ENCODE measurements at regions not wholly inside any gene's neighbourhood (a gene's known extent, or its start where the extent isn't known, plus 50 kb on each side); places are given as distances from the start of the nearest gene placed in this dataset.

- H3K27me3 ChIP-seq (ENCODE audit: low read length): no peaks in the 10 kb centered on the region
- no peak overlapping the region for H3K9ac ChIP-seq (ENCODE audit: low read length)
- H2AFZ ChIP-seq (ENCODE audit: low read depth, low read length, severe bottlenecking): no peak overlapping the region
- TF ChIP-seq CTCF (IDR thresholded peaks at IDR 0.05; ENCODE audit: insufficient read depth, low read length, poor library complexity, severe bottlenecking) (no peak), EZH2phosphoT487 (conservative IDR thresholded peaks at IDR 0.05; ENCODE audit: low read length) (no peak)
- no peaks in the 10 kb centered on the region for H3F3A ChIP-seq (ENCODE audit: insufficient read depth)
- H4K20me1 ChIP-seq (ENCODE audit: low read depth, low read length): no peaks in the 10 kb centered on the region
- no peak overlapping the region for H3K4me2 ChIP-seq (ENCODE audit: low read depth, low read length, poor library complexity, severe bottlenecking)
- H3K36me3 ChIP-seq (ENCODE audit: low read length): no peaks in the 10 kb centered on the region
- no peaks in the 10 kb centered on the region for H3K79me2 ChIP-seq (ENCODE audit: insufficient read depth, low read length)
- H3K27ac ChIP-seq (ENCODE audit: low read depth, low read length): no peak overlapping the region
- no peak overlapping the region for H3K4me3 ChIP-seq (ENCODE audit: insufficient read depth, low read length, poor library complexity, severe bottlenecking)
- H3K9me2 ChIP-seq (replicated peaks; ENCODE audit: insufficient read depth, low read length): no peaks in the 10 kb centered on the region
- no peaks in the 10 kb centered on the region; the same call in 1 of the 2 replicates for H3K9me3 ChIP-seq (ENCODE audit: insufficient read depth, low read length)
Measured at GRCh38 chr13:63578796-63579195, 2163.1 kb upstream of the PCDH20 start.

- Histone ChIP-seq H3K4me3 (ENCODE audit: insufficient read depth, low read length, poor library complexity, severe bottlenecking) (no peak overlapping the region), H3K27me3 (ENCODE audit: low read length) (no peaks in the 10 kb centered on the region), H3K9me2 (replicated peaks; ENCODE audit: insufficient read depth, low read length) (no peaks in the 10 kb centered on the region), H2AFZ (ENCODE audit: low read depth, low read length, severe bottlenecking) (no peak overlapping the region), H3K79me2 (ENCODE audit: insufficient read depth, low read length) (no peaks in the 10 kb centered on the region), H3K9ac (ENCODE audit: low read length) (no peak overlapping the region), H3K27ac (ENCODE audit: low read depth, low read length) (no peak overlapping the region), H4K20me1 (ENCODE audit: low read depth, low read length) (no peaks in the 10 kb centered on the region), H3K4me2 (ENCODE audit: low read depth, low read length, poor library complexity, severe bottlenecking) (no peak overlapping the region), H3F3A (ENCODE audit: insufficient read depth) (no peaks in the 10 kb centered on the region), H3K9me3 (ENCODE audit: insufficient read depth, low read length) (peaks cover 10% of the 10 kb centered on the region; the same call in 1 of the 2 replicates), H3K36me3 (ENCODE audit: low read length) (no peaks in the 10 kb centered on the region)
- TF ChIP-seq CTCF (IDR thresholded peaks at IDR 0.05; ENCODE audit: insufficient read depth, low read length, poor library complexity, severe bottlenecking) (no peak), EZH2phosphoT487 (conservative IDR thresholded peaks at IDR 0.05; ENCODE audit: low read length) (no peak)
Measured at GRCh38 chr13:63567031-63567430, 2151.4 kb upstream of the PCDH20 start.

GRCh38 chr13:63554157-63554556 lies 2138.5 kb upstream of the PCDH20 start:
- no peak overlapping the region for H2AFZ ChIP-seq (ENCODE audit: low read depth, low read length, severe bottlenecking)

More at GRCh38 chr13:63554157-63554556, 2138.5 kb upstream of the PCDH20 start:
- Histone ChIP-seq H3F3A (ENCODE audit: insufficient read depth) (no peaks in the 10 kb centered on the region), H3K9me2 (replicated peaks; ENCODE audit: insufficient read depth, low read length) (no peaks in the 10 kb centered on the region), H3K27ac (ENCODE audit: low read depth, low read length) (no peak overlapping the region), H3K27me3 (ENCODE audit: low read length) (no peaks in the 10 kb centered on the region), H3K9me3 (ENCODE audit: insufficient read depth, low read length) (0 out of 2 replicates have a peak, but pooled peaks cover 6% of the 10 kb centered on the region), H3K4me2 (ENCODE audit: low read depth, low read length, poor library complexity, severe bottlenecking) (no peak overlapping the region), H3K36me3 (ENCODE audit: low read length) (0 out of 2 replicates have a peak, but pooled peaks cover 2% of the 10 kb centered on the region), H3K9ac (ENCODE audit: low read length) (no peak overlapping the region), H3K79me2 (ENCODE audit: insufficient read depth, low read length) (no peaks in the 10 kb centered on the region), H4K20me1 (ENCODE audit: low read depth, low read length) (no peaks in the 10 kb centered on the region), H3K4me3 (ENCODE audit: insufficient read depth, low read length, poor library complexity, severe bottlenecking) (no peak overlapping the region)
- TF ChIP-seq CTCF (IDR thresholded peaks at IDR 0.05; ENCODE audit: insufficient read depth, low read length, poor library complexity, severe bottlenecking) (no peak), EZH2phosphoT487 (conservative IDR thresholded peaks at IDR 0.05; ENCODE audit: low read length) (no peak)

Measured in SU-DHL-6 (cell line).